H1 (cell line): ENCODE measurements at regions not wholly inside any gene's neighbourhood (a gene's known extent, or its start where the extent isn't known, plus 50 kb on each side); places are given as distances from the start of the nearest gene placed in this dataset.

ENCODE experiments used
- CBX8 ChIP-seq: fragments of 300-800, 300-1000 bp; sonication (generic); IDR thresholded peaks from 2 replicates; pipeline ENCODE4 v1.7.1; 2016; ENCODE audit warnings: low read depth, low read length, borderline replicate concordance
- CEBPB ChIP-seq: IDR thresholded peaks from 2 replicates; pipeline ENCODE4 v1.6.1; 2012; ENCODE audit warnings: low read depth, low read length
- CTCF ChIP-seq, 3 experiments: IDR thresholded peaks; 1 replicate in 2 of 3; 2 replicates in 1 of 3; pipeline versions ENCODE4 v1.5.1 to v1.6.1; 2011; ENCODE audit warnings: low read length in 3 of 3, mild to moderate bottlenecking in 3 of 3, inconsistent platforms in 2 of 3, low read depth in 1 of 3, moderate library complexity in 1 of 3; ENCODE audit not compliant: insufficient read depth in 1 of 3; ENCODE audit errors: control extremely low read depth in 1 of 3
- EZH2 ChIP-seq: fragments of 200-600 bp; sonication (generic); IDR thresholded peaks from 2 replicates; pipeline ENCODE4 v1.7.1; 2012; ENCODE audit warnings: low read depth, mild to moderate bottlenecking, moderate library complexity, low read length, inconsistent platforms; ENCODE audit not compliant: severe bottlenecking
- JUN ChIP-seq: IDR thresholded peaks from 2 replicates; pipeline ENCODE4 v1.6.1; 2011; ENCODE audit warnings: low read depth, mild to moderate bottlenecking, improper control_type of control experiment, low read length
- JUND ChIP-seq: IDR thresholded peaks from 2 replicates; pipeline ENCODE4 v1.6.1; 2011; ENCODE audit warnings: mild to moderate bottlenecking, improper control_type of control experiment, low read length
- POLR2A ChIP-seq, 2 experiments: IDR thresholded peaks; 1 replicate in 1 of 2; 2 replicates in 1 of 2; pipeline ENCODE4 v1.6.1; 2011; ENCODE audit warnings: low read depth in 2 of 2, low read length in 2 of 2, mild to moderate bottlenecking in 2 of 2; ENCODE audit errors: control extremely low read depth in 1 of 2
- POLR2AphosphoS5 ChIP-seq: IDR thresholded peaks from 2 replicates; pipeline ENCODE4 v1.6.1; 2011; ENCODE audit warnings: low read depth, low read length
- RXRA ChIP-seq: IDR thresholded peaks from 2 replicates; pipeline ENCODE4 v1.6.1; 2011; ENCODE audit warnings: low read depth, mild to moderate bottlenecking, low read length, moderate library complexity; ENCODE audit not compliant: insufficient read depth
- SP2 ChIP-seq: IDR thresholded peaks from 2 replicates; pipeline ENCODE4 v1.6.1; 2012; ENCODE audit warnings: mild to moderate bottlenecking, low read length, inconsistent platforms

- no peak for TF ChIP-seq EZH2
- no peak for TF ChIP-seq POLR2AphosphoS5
- no peak for TF ChIP-seq POLR2A (IDR thresholded peaks at IDR 0.05; ENCODE audit: control extremely low read depth in 1 of 2, low read depth in 2 of 2, low read length in 2 of 2)
- TF ChIP-seq CTCF (IDR thresholded peaks at IDR 0.05; ENCODE audit: control extremely low read depth in 1 of 3, insufficient read depth in 1 of 3, low read depth in 1 of 3, low read length in 3 of 3): no peak
- TF ChIP-seq RXRA: no peak
- TF ChIP-seq CBX8: no peak
- TF ChIP-seq CEBPB: no peak
- no peak for TF ChIP-seq JUN
- no peak for TF ChIP-seq SP2
- TF ChIP-seq JUND: no peak
Observed at GRCh38 chr2:78576409-78576808, 449.1 kb upstream of the REG3G start.
